Nephron progenitor cell (in vitro differentiated cells): ENCODE measurements at regions not wholly inside any gene's neighbourhood (a gene's known extent, or its start where the extent isn't known, plus 50 kb on each side); places are given as distances from the start of the nearest gene placed in this dataset.

Experiments
- DNase-seq: peaks from one replicate; pipeline ENCODE4 v3.0.0; 2021
- H3K27ac Mint-ChIP-seq: 2 replicates; pipeline ENCODE4 v1.8.0; 2021; ENCODE audit warnings: mild to moderate bottlenecking, moderate library complexity, mixed read lengths
- H3K27me3 Mint-ChIP-seq: 2 replicates; pipeline ENCODE4 v1.8.0; 2021; ENCODE audit warnings: mild to moderate bottlenecking, low read depth, mixed read lengths; ENCODE audit not compliant: poor library complexity
- H3K36me3 Mint-ChIP-seq: 2 replicates; pipeline ENCODE4 v1.8.0; 2021; ENCODE audit warnings: low read depth, mixed read lengths
- H3K4me1 Mint-ChIP-seq: 2 replicates; pipeline ENCODE4 v1.8.0; 2021; ENCODE audit warnings: mixed read lengths
- H3K4me3 Mint-ChIP-seq: 2 replicates; pipeline ENCODE4 v1.8.0; 2021; ENCODE audit warnings: mild to moderate bottlenecking, moderate library complexity, mixed read lengths
- H3K9me3 Mint-ChIP-seq: 2 replicates; pipeline ENCODE4 v1.8.0; 2021; ENCODE audit warnings: mild to moderate bottlenecking, moderate library complexity, mixed read lengths
- TF ChIP-seq, protein P1 (sequence below): fragments of 200-600 bp; sonication (generic); IDR thresholded peaks from 2 replicates; pipeline ENCODE4 v1.5.0; 2021; ENCODE audit warnings: antibody characterized with exemption

DNA sequence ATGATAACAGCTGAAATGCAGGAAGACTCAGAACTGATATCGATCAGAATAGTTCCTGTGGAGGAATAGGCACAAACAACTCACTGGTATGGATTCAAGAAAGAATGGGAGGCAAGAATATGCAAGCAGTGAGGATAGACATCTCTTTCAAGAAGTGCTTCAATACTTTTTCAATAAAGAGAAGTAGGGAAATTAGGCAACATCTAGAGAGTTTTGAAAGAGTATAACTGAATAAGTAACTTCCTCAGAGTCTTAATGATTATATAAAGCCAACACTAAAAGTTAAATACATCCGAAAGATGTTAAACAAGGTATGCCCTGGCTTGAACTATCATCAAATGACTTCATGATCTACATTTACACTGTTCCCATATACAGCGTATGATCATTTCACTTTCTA lies 1443.0 kb downstream of the PCDH7 start:
- Mint-ChIP-seq H3K4me3 (no peak overlapping the region), H3K36me3 (no peaks in the 10 kb centered on the region), H3K27ac (no peak overlapping the region), H3K27me3 (peaks cover 5% of the 10 kb centered on the region), H3K4me1 (no peaks in the 10 kb centered on the region), H3K9me3 (no peaks in the 10 kb centered on the region)
- DNase-seq: no peak
- TF ChIP-seq, protein P1, sequence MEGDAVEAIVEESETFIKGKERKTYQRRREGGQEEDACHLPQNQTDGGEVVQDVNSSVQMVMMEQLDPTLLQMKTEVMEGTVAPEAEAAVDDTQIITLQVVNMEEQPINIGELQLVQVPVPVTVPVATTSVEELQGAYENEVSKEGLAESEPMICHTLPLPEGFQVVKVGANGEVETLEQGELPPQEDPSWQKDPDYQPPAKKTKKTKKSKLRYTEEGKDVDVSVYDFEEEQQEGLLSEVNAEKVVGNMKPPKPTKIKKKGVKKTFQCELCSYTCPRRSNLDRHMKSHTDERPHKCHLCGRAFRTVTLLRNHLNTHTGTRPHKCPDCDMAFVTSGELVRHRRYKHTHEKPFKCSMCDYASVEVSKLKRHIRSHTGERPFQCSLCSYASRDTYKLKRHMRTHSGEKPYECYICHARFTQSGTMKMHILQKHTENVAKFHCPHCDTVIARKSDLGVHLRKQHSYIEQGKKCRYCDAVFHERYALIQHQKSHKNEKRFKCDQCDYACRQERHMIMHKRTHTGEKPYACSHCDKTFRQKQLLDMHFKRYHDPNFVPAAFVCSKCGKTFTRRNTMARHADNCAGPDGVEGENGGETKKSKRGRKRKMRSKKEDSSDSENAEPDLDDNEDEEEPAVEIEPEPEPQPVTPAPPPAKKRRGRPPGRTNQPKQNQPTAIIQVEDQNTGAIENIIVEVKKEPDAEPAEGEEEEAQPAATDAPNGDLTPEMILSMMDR: no peak

GRCh38 chr4:32169841-32170240 lies 1449.7 kb downstream of the PCDH7 start:
- Mint-ChIP-seq H3K27me3 (peaks cover 5% of the 10 kb centered on the region), H3K27ac (no peak overlapping the region), H3K36me3 (no peaks in the 10 kb centered on the region), H3K4me3 (no peak overlapping the region), H3K4me1 (no peaks in the 10 kb centered on the region), H3K9me3 (peaks cover 15% of the 10 kb centered on the region)
- TF ChIP-seq, protein P1: no peak
- DNase-seq: no peak

GRCh38 chr4:32172086-32172485 lies 1451.9 kb downstream of the PCDH7 start:
- DNase-seq: no peak
- Mint-ChIP-seq H3K27me3 (peaks cover 4% of the 10 kb centered on the region), H3K36me3 (no peaks in the 10 kb centered on the region), H3K4me3 (no peak overlapping the region), H3K4me1 (no peaks in the 10 kb centered on the region), H3K9me3 (peaks cover 16% of the 10 kb centered on the region), H3K27ac (no peak overlapping the region)
- TF ChIP-seq, protein P1: no peak

- H3K27ac Mint-ChIP-seq: peak overlapping the region; percentile 9
- H3K9me3 Mint-ChIP-seq: peaks cover 16% of the 10 kb centered on the region
- no peaks in the 10 kb centered on the region for H3K36me3 Mint-ChIP-seq
- H3K27me3 Mint-ChIP-seq: peaks cover 4% of the 10 kb centered on the region
- no peak overlapping the region for H3K4me3 Mint-ChIP-seq
- no peaks in the 10 kb centered on the region for H3K4me1 Mint-ChIP-seq
- TF ChIP-seq, protein P1: no peak
- DNase-seq: no peak
Observed at GRCh38 chr4:32172761-32173160, 1452.6 kb downstream of the PCDH7 start.

DNA sequence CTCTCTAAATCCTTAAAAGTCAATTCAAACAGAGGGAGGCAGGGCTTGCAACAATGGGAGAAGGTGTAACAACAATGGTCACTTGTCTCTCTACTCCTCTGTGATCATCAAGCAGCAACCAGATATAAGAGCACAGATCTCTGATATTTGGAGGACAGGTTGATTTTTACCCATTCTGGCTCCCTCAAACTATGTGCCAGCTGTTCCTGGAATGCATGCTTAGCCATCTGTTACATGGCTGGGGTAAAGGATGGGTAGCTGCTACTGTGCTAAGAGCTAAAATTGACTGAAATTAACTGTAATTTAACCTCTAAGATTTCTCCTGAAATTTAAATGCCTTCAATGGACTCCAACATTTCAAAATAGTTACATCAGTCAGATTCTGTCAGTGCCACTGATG lies 1459.9 kb downstream of the PCDH7 start:
- no peak overlapping the region for H3K27ac Mint-ChIP-seq
- H3K36me3 Mint-ChIP-seq: no peaks in the 10 kb centered on the region
- H3K4me1 Mint-ChIP-seq: no peaks in the 10 kb centered on the region
- no peak overlapping the region for H3K4me3 Mint-ChIP-seq
- peaks cover 3% of the 10 kb centered on the region for H3K27me3 Mint-ChIP-seq
- TF ChIP-seq, protein P1: no peak
- no peaks in the 10 kb centered on the region for H3K9me3 Mint-ChIP-seq
- DNase-seq: no peak

- Mint-ChIP-seq H3K27ac (no peak overlapping the region), H3K27me3 (peaks cover 3% of the 10 kb centered on the region), H3K9me3 (no peaks in the 10 kb centered on the region), H3K36me3 (no peaks in the 10 kb centered on the region), H3K4me1 (no peaks in the 10 kb centered on the region), H3K4me3 (no peak overlapping the region)
- TF ChIP-seq, protein P1: no peak
- no peak for DNase-seq
Observed at GRCh38 chr4:32184186-32184585, 1464.0 kb downstream of the PCDH7 start.
